Panc1 (cell line): ENCODE measurements at regions not wholly inside any gene's neighbourhood (a gene's known extent, or its start where the extent isn't known, plus 50 kb on each side); places are given as distances from the start of the nearest gene placed in this dataset.

Source experiments
- ATAC-seq: fragments of 200-7000 bp; cut with Tn5 transposase; 2 replicates; pipeline ENCODE4 v1.9.1; 2020; ENCODE audit warnings: mild to moderate bottlenecking, moderate library complexity
- BruUV-seq: library from RNA; stranded (reverse); fragments of 400-500 nt; replicated peaks from 2 replicates; lab custom pipeline; 2021; lab: Mats Ljungman, UMichigan
- CTCF ChIA-PET: fragments of 300-600 bp; sonication (Branson Sonifier 250); formaldehyde crosslinking; loops from one replicate; lab custom pipeline; 2022; ENCODE audit warnings: antibody characterized with exemption; lab: Charles Lee
- POLR2A ChIA-PET: fragments of 300-600 bp; sonication (Branson Sonifier 250); formaldehyde crosslinking; loops from one replicate; lab custom pipeline; 2022; ENCODE audit warnings: antibody characterized with exemption; lab: Charles Lee
- DNase-seq: peaks from one replicate; pipeline ENCODE4 v3.0.0-alpha.2; 2010; ENCODE audit warnings: low read depth, low spot score
- H3K27ac ChIP-seq: 2 replicates; pipeline ENCODE4 v1.5.1; 2011; ENCODE audit warnings: mild to moderate bottlenecking, low read length, inconsistent platforms
- H3K27me3 ChIP-seq: fragments of 200-500 bp; sonication (Bioruptor generic); 2 replicates; pipeline ENCODE4 v1.6.0; 2014; ENCODE audit warnings: low read length, inconsistent platforms; ENCODE audit not compliant: control insufficient read depth, insufficient read depth
- H3K36me3 ChIP-seq: fragments of 200-500 bp; sonication (Bioruptor generic); 2 replicates; pipeline ENCODE4 v1.5.1; 2014; ENCODE audit warnings: inconsistent platforms, mild to moderate bottlenecking, low read length, moderate library complexity; ENCODE audit not compliant: control insufficient read depth, insufficient read depth
- H3K4me1 ChIP-seq: 2 replicates; pipeline ENCODE4 v1.5.1; 2011; ENCODE audit warnings: inconsistent platforms, mild to moderate bottlenecking, low read length, moderate library complexity; ENCODE audit not compliant: control insufficient read depth, insufficient read depth
- H3K4me3 ChIP-seq, 2 experiments: 2 replicates each; pipeline ENCODE4 v1.5.1; 2011 to 2012; ENCODE audit warnings: low read depth in 2 of 2, low read length in 2 of 2, mild to moderate bottlenecking in 2 of 2, inconsistent platforms in 1 of 2, moderate library complexity in 1 of 2
- H3K9me3 ChIP-seq: fragments of 200-500 bp; sonication (Bioruptor generic); 2 replicates; pipeline ENCODE4 v1.5.1; 2014; ENCODE audit warnings: low read depth, mild to moderate bottlenecking, inconsistent platforms, low read length, moderate library complexity; ENCODE audit not compliant: control insufficient read depth, insufficient read depth
- POLR2AphosphoS5 ChIP-seq: IDR thresholded peaks from 2 replicates; pipeline ENCODE4 v1.6.1; 2012; ENCODE audit warnings: mild to moderate bottlenecking, low read depth, low read length, moderate library complexity
- REST ChIP-seq, 2 experiments: IDR thresholded peaks; 2 replicates each; pipeline ENCODE4 v1.6.1; 2011 to 2012; ENCODE audit warnings: low read depth in 2 of 2, control low read depth in 1 of 2, low read length in 1 of 2, mild to moderate bottlenecking in 1 of 2, moderate library complexity in 1 of 2; ENCODE audit not compliant: insufficient read depth in 1 of 2
- SIN3A ChIP-seq: IDR thresholded peaks from 2 replicates; pipeline ENCODE4 v1.6.1; 2012; ENCODE audit warnings: low read depth, mild to moderate bottlenecking, low read length, moderate library complexity, borderline replicate concordance; ENCODE audit not compliant: insufficient read depth
- TCF7L2 ChIP-seq: IDR thresholded peaks from 2 replicates; pipeline ENCODE4 v1.6.1; 2011; ENCODE audit warnings: mild to moderate bottlenecking, low read depth, low read length, inconsistent platforms
- in situ Hi-C: cut with HindIII; loops from 2 replicates; pipeline ENCODE4 v1.10.0; 2016; ENCODE audit warnings: low sequenced_read_pairs, low pct_unique_long_range_greater_than_20kb
- intact Hi-C: fragments of 100-400 bp; cut with micrococcal nuclease; formaldehyde crosslinking; loops from one replicate; pipeline ENCODE4 v1.10.0; 2022; ENCODE audit not compliant: unreplicated experiment
- TF ChIP-seq, protein P1 (sequence below): fragments of 450-650 bp; IDR thresholded peaks from 2 replicates; pipeline ENCODE4 v1.5.1; 2017; ENCODE audit warnings: mild to moderate bottlenecking

DNA sequence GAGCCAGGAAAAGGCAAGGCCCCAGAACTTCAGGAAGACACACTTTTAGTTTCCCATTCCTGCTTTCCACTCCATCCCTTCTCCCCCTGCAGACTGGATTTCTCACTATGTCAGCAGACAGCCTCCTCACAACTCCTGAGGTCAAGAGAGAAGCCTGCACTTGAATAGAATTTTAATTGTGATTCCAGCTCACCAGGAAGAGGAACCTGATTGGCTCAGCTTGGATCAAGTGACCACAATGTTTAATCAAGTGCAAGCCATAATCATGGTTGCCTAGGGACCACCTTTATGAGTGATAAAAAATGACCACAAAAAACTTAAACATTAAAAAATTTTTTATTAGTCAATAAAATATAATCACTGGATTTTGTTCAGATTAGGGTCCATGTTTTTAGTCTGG is 244.7 kb upstream of the RHOBTB1 start:
- Histone ChIP-seq H3K4me1 (no peaks in the 10 kb centered on the region), H3K4me3 (no peak overlapping the region), H3K27ac (no peak overlapping the region), H3K36me3 (no peaks in the 10 kb centered on the region), H3K9me3 (peaks cover 2% of the 10 kb centered on the region; the same call in 1 of the 2 replicates), H3K27me3 (no peaks in the 10 kb centered on the region)
- in situ Hi-C loops = no loop called here
- ChIA-PET POLR2A (no interaction called here), CTCF (no interaction called here)
- BruUV-seq = no TSS peak
- intact Hi-C loops = loop anchor here (5.0 kb wide), 1 partner anchor 371 kb away; no protein-coding TSS in a partner anchor
- DNase-seq = no peak
- ATAC-seq = no peak
- TF ChIP-seq REST (IDR thresholded peaks at IDR 0.05; ENCODE audit: insufficient read depth in 1 of 2, low read depth in 2 of 2, low read length in 1 of 2) = no peak
- TF ChIP-seq SIN3A = no peak
- no peak for TF ChIP-seq TCF7L2
- TF ChIP-seq, protein P1, sequence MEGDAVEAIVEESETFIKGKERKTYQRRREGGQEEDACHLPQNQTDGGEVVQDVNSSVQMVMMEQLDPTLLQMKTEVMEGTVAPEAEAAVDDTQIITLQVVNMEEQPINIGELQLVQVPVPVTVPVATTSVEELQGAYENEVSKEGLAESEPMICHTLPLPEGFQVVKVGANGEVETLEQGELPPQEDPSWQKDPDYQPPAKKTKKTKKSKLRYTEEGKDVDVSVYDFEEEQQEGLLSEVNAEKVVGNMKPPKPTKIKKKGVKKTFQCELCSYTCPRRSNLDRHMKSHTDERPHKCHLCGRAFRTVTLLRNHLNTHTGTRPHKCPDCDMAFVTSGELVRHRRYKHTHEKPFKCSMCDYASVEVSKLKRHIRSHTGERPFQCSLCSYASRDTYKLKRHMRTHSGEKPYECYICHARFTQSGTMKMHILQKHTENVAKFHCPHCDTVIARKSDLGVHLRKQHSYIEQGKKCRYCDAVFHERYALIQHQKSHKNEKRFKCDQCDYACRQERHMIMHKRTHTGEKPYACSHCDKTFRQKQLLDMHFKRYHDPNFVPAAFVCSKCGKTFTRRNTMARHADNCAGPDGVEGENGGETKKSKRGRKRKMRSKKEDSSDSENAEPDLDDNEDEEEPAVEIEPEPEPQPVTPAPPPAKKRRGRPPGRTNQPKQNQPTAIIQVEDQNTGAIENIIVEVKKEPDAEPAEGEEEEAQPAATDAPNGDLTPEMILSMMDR = no peak
- TF ChIP-seq POLR2AphosphoS5 = no peak

DNA sequence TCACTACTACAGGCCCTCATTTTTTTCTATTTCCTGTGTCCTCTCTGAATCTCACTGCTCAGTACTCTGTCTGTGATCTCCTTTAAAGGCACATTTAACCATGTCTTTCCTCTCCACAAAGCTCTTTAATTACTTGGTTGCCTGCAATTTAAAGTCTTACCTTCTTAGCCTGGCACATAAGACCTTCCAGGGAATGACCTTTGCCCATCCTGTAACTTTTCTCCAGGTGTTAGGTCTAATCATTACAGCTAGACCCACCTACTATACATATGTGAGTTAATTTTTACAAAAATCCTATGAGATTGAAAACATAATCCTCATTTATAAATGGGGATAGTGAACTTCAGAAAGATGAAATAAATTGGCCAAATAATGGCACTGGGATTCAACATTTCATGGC is 244.1 kb upstream of the RHOBTB1 start:
- Histone ChIP-seq H3K4me1 (no peaks in the 10 kb centered on the region), H3K27me3 (no peaks in the 10 kb centered on the region), H3K9me3 (no peaks in the 10 kb centered on the region), H3K27ac (no peak overlapping the region), H3K36me3 (no peaks in the 10 kb centered on the region), H3K4me3 (no peak overlapping the region)
- DNase-seq (no peak), ATAC-seq (no peak)
- no peak for TF ChIP-seq REST (IDR thresholded peaks at IDR 0.05; ENCODE audit: insufficient read depth in 1 of 2, low read depth in 2 of 2, low read length in 1 of 2)
- TF ChIP-seq POLR2AphosphoS5 = no peak
- TF ChIP-seq, protein P1 = no peak
- TF ChIP-seq TCF7L2 = no peak
- no peak for TF ChIP-seq SIN3A
- intact Hi-C loops (loop anchor here (5.0 kb wide), 1 partner anchor 371 kb away; no protein-coding TSS in a partner anchor), in situ Hi-C loops (no loop called here)
- no TSS peak for BruUV-seq
- POLR2A ChIA-PET = no interaction called here
- CTCF ChIA-PET = no interaction called here
